ENCODE measurements at regions not wholly inside any gene's neighbourhood (a gene's known extent, or its start where the extent isn't known, plus 50 kb on each side); places are given as distances from the start of the nearest gene placed in this dataset.

- TF ChIP-seq, protein P1, sequence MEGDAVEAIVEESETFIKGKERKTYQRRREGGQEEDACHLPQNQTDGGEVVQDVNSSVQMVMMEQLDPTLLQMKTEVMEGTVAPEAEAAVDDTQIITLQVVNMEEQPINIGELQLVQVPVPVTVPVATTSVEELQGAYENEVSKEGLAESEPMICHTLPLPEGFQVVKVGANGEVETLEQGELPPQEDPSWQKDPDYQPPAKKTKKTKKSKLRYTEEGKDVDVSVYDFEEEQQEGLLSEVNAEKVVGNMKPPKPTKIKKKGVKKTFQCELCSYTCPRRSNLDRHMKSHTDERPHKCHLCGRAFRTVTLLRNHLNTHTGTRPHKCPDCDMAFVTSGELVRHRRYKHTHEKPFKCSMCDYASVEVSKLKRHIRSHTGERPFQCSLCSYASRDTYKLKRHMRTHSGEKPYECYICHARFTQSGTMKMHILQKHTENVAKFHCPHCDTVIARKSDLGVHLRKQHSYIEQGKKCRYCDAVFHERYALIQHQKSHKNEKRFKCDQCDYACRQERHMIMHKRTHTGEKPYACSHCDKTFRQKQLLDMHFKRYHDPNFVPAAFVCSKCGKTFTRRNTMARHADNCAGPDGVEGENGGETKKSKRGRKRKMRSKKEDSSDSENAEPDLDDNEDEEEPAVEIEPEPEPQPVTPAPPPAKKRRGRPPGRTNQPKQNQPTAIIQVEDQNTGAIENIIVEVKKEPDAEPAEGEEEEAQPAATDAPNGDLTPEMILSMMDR (IDR thresholded peaks at IDR 0.05; ENCODE audit: low read depth, low read length): no peak
- TF ChIP-seq EZH2phosphoT487 (IDR thresholded peaks at IDR 0.05; ENCODE audit: low read depth): no peak
These were observed 1025.5 kb downstream of the RPA4 start for GRCh38 chrX:97909245-97909644.

All from OCI-LY3 (cell line).